ENCODE measurements at regions not wholly inside any gene's neighbourhood (a gene's known extent, or its start where the extent isn't known, plus 50 kb on each side); places are given as distances from the start of the nearest gene placed in this dataset.

DNA sequence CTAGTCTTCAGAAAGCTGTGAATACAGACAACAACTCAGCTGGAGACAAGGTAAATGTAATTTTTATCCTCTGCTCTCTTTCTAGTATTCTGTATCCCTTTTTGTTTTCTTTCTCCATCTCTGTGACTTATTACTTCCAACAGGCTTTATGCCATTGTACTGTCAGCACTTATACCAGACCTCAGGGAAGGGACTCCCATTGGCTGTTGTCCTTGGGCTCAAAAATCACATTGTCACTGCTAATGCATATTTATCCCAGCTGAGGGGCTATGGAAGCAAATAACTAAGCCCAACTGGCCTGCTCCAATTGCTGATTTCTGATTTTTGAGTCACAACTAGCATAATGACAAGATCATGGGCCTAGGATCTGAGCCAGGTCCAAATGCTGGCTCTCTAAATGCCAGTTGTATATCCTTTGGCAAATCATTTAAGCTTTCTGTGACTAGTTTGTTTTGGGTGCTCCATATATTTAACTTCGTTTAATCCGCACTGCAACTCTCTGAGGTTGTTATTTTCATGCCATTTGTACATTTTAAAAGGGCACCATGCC, 395.1 kb upstream of the GNPDA2 start:
- intact Hi-C loops (cut with DNase I; ENCODE audit: low total_unique reads) = no loop called here
- DNase-seq = no peak
- TF ChIP-seq, protein P1, sequence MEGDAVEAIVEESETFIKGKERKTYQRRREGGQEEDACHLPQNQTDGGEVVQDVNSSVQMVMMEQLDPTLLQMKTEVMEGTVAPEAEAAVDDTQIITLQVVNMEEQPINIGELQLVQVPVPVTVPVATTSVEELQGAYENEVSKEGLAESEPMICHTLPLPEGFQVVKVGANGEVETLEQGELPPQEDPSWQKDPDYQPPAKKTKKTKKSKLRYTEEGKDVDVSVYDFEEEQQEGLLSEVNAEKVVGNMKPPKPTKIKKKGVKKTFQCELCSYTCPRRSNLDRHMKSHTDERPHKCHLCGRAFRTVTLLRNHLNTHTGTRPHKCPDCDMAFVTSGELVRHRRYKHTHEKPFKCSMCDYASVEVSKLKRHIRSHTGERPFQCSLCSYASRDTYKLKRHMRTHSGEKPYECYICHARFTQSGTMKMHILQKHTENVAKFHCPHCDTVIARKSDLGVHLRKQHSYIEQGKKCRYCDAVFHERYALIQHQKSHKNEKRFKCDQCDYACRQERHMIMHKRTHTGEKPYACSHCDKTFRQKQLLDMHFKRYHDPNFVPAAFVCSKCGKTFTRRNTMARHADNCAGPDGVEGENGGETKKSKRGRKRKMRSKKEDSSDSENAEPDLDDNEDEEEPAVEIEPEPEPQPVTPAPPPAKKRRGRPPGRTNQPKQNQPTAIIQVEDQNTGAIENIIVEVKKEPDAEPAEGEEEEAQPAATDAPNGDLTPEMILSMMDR (IDR thresholded peaks at IDR 0.05) = no peak
- TF ChIP-seq POLR2A (IDR thresholded peaks at IDR 0.05) = no peak
- WGBS, 2 donors = 71 to 93% methylated on average over 2 of the region's 2 CpGs
- no peaks in the 10 kb centered on the region for H3K9me3 ChIP-seq
- H3K27ac ChIP-seq = no peak overlapping the region
- no peak overlapping the region for H3K4me3 ChIP-seq
- no peaks in the 10 kb centered on the region for H3K4me1 ChIP-seq
- no peaks in the 10 kb centered on the region for H3K27me3 ChIP-seq
- H3K36me3 ChIP-seq (ENCODE audit: low read depth, missing control alignments) = no peaks in the 10 kb centered on the region

DNA sequence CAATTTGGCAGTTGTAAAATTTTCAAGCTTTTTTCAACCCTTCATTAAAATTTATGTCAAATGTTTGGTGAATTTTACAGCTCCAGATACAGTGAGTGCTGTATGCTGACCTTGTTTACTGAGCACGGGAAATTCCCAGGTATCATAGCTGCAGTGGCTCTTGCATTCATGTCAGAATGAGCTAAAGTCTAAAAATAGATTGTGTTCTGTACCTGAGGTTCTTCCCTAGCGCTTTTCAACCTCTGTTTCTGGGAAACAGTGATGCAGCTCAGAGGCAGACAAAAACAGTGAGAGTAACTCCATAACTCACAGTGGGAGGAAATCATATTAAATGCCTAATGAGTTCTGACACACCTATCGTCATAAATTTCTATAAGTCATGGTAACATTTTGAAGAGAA, 393.8 kb upstream of the GNPDA2 start:
- TF ChIP-seq, protein P1 (IDR thresholded peaks at IDR 0.05) = no peak
- TF ChIP-seq POLR2A (IDR thresholded peaks at IDR 0.05) = no peak
- Histone ChIP-seq H3K4me1 (no peaks in the 10 kb centered on the region), H3K4me3 (no peak overlapping the region), H3K27ac (no peak overlapping the region), H3K36me3 (ENCODE audit: low read depth, missing control alignments) (no peaks in the 10 kb centered on the region), H3K9me3 (no peaks in the 10 kb centered on the region), H3K27me3 (no peaks in the 10 kb centered on the region)
- intact Hi-C loops (cut with DNase I; ENCODE audit: low total_unique reads) = no loop called here
- 51 to 57% methylated on average over 3 of the region's 3 CpGs for WGBS, 2 donors
- DNase-seq = no peak

DNA sequence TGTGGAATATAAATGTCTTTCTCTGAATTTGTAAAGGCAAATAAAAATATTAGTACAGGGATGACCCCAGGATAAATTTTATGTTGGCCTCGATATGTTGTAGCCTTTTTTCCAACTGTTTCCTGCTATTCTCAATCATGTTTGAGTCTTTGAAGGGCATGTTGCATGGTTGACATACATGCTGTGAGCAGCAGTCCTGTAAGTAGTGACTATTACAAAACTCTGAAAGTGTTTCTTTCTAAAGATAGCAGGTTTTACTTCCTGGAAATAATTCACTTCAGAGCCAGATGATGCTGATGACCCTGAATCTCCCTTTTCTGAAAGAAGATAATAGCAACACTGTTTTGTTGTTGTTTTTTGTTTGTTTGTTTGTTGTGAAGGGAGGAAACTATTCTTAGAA, 393.0 kb upstream of the GNPDA2 start:
- intact Hi-C loops (cut with DNase I; ENCODE audit: low total_unique reads) = no loop called here
- Histone ChIP-seq H3K4me1 (no peaks in the 10 kb centered on the region), H3K36me3 (ENCODE audit: low read depth, missing control alignments) (no peaks in the 10 kb centered on the region), H3K27me3 (no peaks in the 10 kb centered on the region), H3K27ac (no peak overlapping the region), H3K9me3 (no peaks in the 10 kb centered on the region), H3K4me3 (no peak overlapping the region)
- TF ChIP-seq, protein P1 (IDR thresholded peaks at IDR 0.05) = no peak
- TF ChIP-seq POLR2A (IDR thresholded peaks at IDR 0.05) = no peak
- WGBS, 2 donors = 69 to 79% methylated on average over 1 of the region's 1 CpG
- DNase-seq = no peak

DNA sequence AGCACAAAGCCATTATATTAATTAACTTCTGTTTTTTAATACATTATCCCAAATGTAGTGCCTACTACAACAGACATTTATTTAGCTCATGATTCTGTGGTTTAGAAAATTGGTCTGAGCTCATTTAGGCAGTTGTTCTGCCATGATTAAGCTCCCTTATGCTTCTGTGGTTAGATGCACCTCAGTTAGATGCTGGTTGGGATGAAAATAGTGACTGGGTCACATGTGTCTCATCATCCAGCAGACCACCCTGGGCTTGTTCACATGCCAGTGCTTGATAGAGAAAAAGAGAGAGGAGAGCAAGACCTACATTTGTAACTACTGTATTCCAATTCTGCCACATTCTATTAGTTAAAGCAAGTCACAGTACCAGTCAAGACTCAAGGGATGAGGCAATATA, 376.4 kb upstream of the GNPDA2 start:
- no peak for TF ChIP-seq POLR2A (IDR thresholded peaks at IDR 0.05)
- TF ChIP-seq, protein P1 (IDR thresholded peaks at IDR 0.05) = no peak
- no peak for DNase-seq
- H3K4me3 ChIP-seq = no peak overlapping the region
- H3K36me3 ChIP-seq (ENCODE audit: low read depth, missing control alignments) = no peaks in the 10 kb centered on the region
- H3K27ac ChIP-seq = no peak overlapping the region
- H3K9me3 ChIP-seq = no peaks in the 10 kb centered on the region
- H3K27me3 ChIP-seq = no peaks in the 10 kb centered on the region
- no peaks in the 10 kb centered on the region for H3K4me1 ChIP-seq
- intact Hi-C loops (cut with DNase I; ENCODE audit: low total_unique reads) = no loop called here
